ENCODE measurements at regions not wholly inside any gene's neighbourhood (a gene's known extent, or its start where the extent isn't known, plus 50 kb on each side); places are given as distances from the start of the nearest gene placed in this dataset.

- Histone ChIP-seq H3K4me1 (ENCODE audit: control insufficient read depth, insufficient read depth, low read length) (no peaks in the 10 kb centered on the region), H3K27me3 (ENCODE audit: control insufficient read depth, insufficient read depth) (no peaks in the 10 kb centered on the region), H3K4me3 (ENCODE audit: low read length) (no peak overlapping the region), H3K9me3 (ENCODE audit: control insufficient read depth, low read length) (no peaks in the 10 kb centered on the region), H3K27ac (ENCODE audit: low read length) (no peak overlapping the region)
- DNase-seq (no peak), ATAC-seq (no peak)
- intact Hi-C loops (cut with DNase I): no loop called here
- 27% methylated on average over 7 of the region's 7 CpGs for WGBS
Measured at GRCh38 chr14:87430214-87430613, 562.8 kb downstream of the GALC start.

- intact Hi-C loops (cut with DNase I): no loop called here
- WGBS: 89% methylated on average over 2 of the region's 2 CpGs
- Histone ChIP-seq H3K4me3 (ENCODE audit: low read length) (no peak overlapping the region), H3K4me1 (ENCODE audit: control insufficient read depth, insufficient read depth, low read length) (no peaks in the 10 kb centered on the region), H3K27ac (ENCODE audit: low read length) (no peak overlapping the region), H3K9me3 (ENCODE audit: control insufficient read depth, low read length) (no peaks in the 10 kb centered on the region), H3K27me3 (ENCODE audit: control insufficient read depth, insufficient read depth) (no peaks in the 10 kb centered on the region)
- DNase-seq (no peak), ATAC-seq (no peak)
Measured at GRCh38 chr14:87419925-87420324, 573.1 kb downstream of the GALC start.

- 57% methylated on average over 3 of the region's 3 CpGs for WGBS
- Histone ChIP-seq H3K9me3 (ENCODE audit: control insufficient read depth, low read length) (no peaks in the 10 kb centered on the region), H3K4me3 (ENCODE audit: low read length) (no peak overlapping the region), H3K27me3 (ENCODE audit: control insufficient read depth, insufficient read depth) (no peaks in the 10 kb centered on the region), H3K27ac (ENCODE audit: low read length) (no peak overlapping the region), H3K4me1 (ENCODE audit: control insufficient read depth, insufficient read depth, low read length) (no peaks in the 10 kb centered on the region)
- intact Hi-C loops (cut with DNase I): no loop called here
- no peak for ATAC-seq
- DNase-seq: peak in 1 of 3 donors; percentile 18
Measured at GRCh38 chr14:87411370-87411769, 581.6 kb downstream of the GALC start.

DNA sequence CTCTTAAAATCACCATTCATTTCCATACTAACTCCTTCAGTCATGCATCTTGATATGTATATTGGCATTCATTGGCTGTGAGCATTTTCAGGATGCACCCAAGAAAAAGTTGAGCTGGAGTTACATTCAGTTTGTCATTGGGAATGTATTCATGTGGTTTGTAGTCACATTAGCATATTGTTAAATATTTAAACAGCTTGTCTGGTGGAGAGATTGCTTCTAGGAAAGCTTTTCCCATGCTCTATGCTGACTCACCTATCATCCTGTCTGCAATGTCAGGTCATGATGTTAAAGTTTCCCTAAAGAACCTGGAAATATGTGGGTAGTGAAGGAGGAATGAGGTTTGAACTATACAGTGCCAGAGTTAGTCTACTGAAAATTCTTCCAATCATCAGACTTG lies 583.6 kb downstream of the GALC start:
- Histone ChIP-seq H3K9me3 (ENCODE audit: control insufficient read depth, low read length) (no peaks in the 10 kb centered on the region), H3K4me3 (ENCODE audit: low read length) (no peak overlapping the region), H3K27me3 (ENCODE audit: control insufficient read depth, insufficient read depth) (no peaks in the 10 kb centered on the region), H3K27ac (ENCODE audit: low read length) (no peak overlapping the region), H3K4me1 (ENCODE audit: control insufficient read depth, insufficient read depth, low read length) (no peaks in the 10 kb centered on the region)
- intact Hi-C loops (cut with DNase I): no loop called here
- DNase-seq (no peak), ATAC-seq (no peak)

DNA sequence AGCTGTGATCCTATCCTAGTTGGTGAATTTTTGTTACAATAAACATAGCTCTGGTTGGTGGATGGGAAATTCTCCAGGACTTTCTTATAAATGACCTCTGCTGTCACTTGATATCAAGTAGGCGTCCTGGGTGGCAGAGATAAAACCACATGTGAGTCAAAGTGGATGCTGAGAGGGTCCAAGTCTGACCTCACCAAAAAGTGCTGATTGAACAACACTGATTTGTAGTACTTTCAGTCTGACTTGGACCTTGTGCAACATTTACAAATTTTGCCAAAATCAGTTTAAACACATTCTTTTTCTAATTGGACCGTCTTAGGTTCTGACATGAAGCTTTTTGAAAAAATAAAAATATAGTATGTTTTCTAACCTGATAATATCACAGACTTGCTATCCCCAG lies 585.6 kb downstream of the GALC start:
- WGBS: 31% methylated on average over 2 of the region's 2 CpGs
- intact Hi-C loops (cut with DNase I): no loop called here
- Histone ChIP-seq H3K4me3 (ENCODE audit: low read length) (no peak overlapping the region), H3K27ac (ENCODE audit: low read length) (no peak overlapping the region), H3K9me3 (ENCODE audit: control insufficient read depth, low read length) (no peaks in the 10 kb centered on the region), H3K4me1 (ENCODE audit: control insufficient read depth, insufficient read depth, low read length) (no peaks in the 10 kb centered on the region), H3K27me3 (ENCODE audit: control insufficient read depth, insufficient read depth) (no peaks in the 10 kb centered on the region)
- ATAC-seq: peak in 1 of 2 donors; percentile 64
- DNase-seq: no peak

- no peak for ATAC-seq
Measured at GRCh38 chr14:87405563-87405962, 587.4 kb downstream of the GALC start.

GRCh38 chr14:87397499-87397898 lies 595.5 kb downstream of the GALC start:
- H3K4me3 ChIP-seq (ENCODE audit: low read length): no peak overlapping the region
- intact Hi-C loops (cut with DNase I): no loop called here
- H3K9me3 ChIP-seq (ENCODE audit: control insufficient read depth, low read length): no peaks in the 10 kb centered on the region
- DNase-seq (no peak), ATAC-seq (no peak)
- no peaks in the 10 kb centered on the region for H3K27me3 ChIP-seq (ENCODE audit: control insufficient read depth, insufficient read depth)
- 69% methylated on average over 4 of the region's 4 CpGs for WGBS
- H3K27ac ChIP-seq (ENCODE audit: low read length): no peak overlapping the region
- no peaks in the 10 kb centered on the region for H3K4me1 ChIP-seq (ENCODE audit: control insufficient read depth, insufficient read depth, low read length)

More at GRCh38 chr14:87405563-87405962, 587.4 kb downstream of the GALC start:
- 28% methylated on average over 3 of the region's 3 CpGs for WGBS
- Histone ChIP-seq H3K4me1 (ENCODE audit: control insufficient read depth, insufficient read depth, low read length) (no peaks in the 10 kb centered on the region), H3K27ac (ENCODE audit: low read length) (no peak overlapping the region), H3K9me3 (ENCODE audit: control insufficient read depth, low read length) (no peaks in the 10 kb centered on the region), H3K4me3 (ENCODE audit: low read length) (no peak overlapping the region), H3K27me3 (ENCODE audit: control insufficient read depth, insufficient read depth) (no peaks in the 10 kb centered on the region)
- no peak for DNase-seq
- intact Hi-C loops (cut with DNase I): no loop called here

GRCh38 chr14:87391066-87391465 lies 601.9 kb downstream of the GALC start:
- intact Hi-C loops (cut with DNase I): no loop called here
- H3K27ac ChIP-seq (ENCODE audit: low read length): no peak overlapping the region
- WGBS: 85% methylated on average over 5 of the region's 5 CpGs
- H3K9me3 ChIP-seq (ENCODE audit: control insufficient read depth, low read length): no peaks in the 10 kb centered on the region
- no peaks in the 10 kb centered on the region for H3K4me1 ChIP-seq (ENCODE audit: control insufficient read depth, insufficient read depth, low read length)
- H3K27me3 ChIP-seq (ENCODE audit: control insufficient read depth, insufficient read depth): no peaks in the 10 kb centered on the region
- DNase-seq (no peak), ATAC-seq (no peak)
- H3K4me3 ChIP-seq (ENCODE audit: low read length): no peak overlapping the region

DNA sequence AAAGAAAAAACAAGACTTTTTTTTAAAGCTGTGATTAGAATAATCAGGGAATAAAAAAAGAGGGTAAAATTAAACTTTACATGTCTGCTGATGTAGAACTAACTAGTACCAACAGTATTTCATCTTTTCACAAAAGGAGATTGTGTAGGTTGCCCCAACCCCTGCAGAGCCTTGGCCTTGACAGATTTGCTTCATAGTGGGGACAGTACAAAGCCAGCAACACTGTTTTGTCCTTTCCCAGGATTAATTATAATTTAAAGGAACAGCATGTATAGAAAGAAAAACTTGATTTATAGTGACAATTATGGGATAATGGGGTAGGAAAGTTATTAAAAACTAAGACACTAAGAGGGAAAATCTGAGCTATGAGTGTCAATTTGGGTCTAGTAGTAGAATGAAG lies 604.0 kb downstream of the GALC start:
- H3K4me1 ChIP-seq (ENCODE audit: control insufficient read depth, insufficient read depth, low read length): no peaks in the 10 kb centered on the region
- ATAC-seq (no peak), DNase-seq (no peak)
- no peaks in the 10 kb centered on the region for H3K9me3 ChIP-seq (ENCODE audit: control insufficient read depth, low read length)
- no peak overlapping the region for H3K27ac ChIP-seq (ENCODE audit: low read length)
- intact Hi-C loops (cut with DNase I): no loop called here
- no peaks in the 10 kb centered on the region for H3K27me3 ChIP-seq (ENCODE audit: control insufficient read depth, insufficient read depth)
- H3K4me3 ChIP-seq (ENCODE audit: low read length): no peak overlapping the region

GRCh38 chr14:87387806-87388205 lies 605.2 kb downstream of the GALC start:
- DNase-seq (peak in 2 of 3 donors; percentile 14 to 44), ATAC-seq (no peak)
- Histone ChIP-seq H3K4me1 (ENCODE audit: control insufficient read depth, insufficient read depth, low read length) (no peaks in the 10 kb centered on the region), H3K27ac (ENCODE audit: low read length) (no peak overlapping the region), H3K9me3 (ENCODE audit: control insufficient read depth, low read length) (no peaks in the 10 kb centered on the region), H3K4me3 (ENCODE audit: low read length) (no peak overlapping the region), H3K27me3 (ENCODE audit: control insufficient read depth, insufficient read depth) (no peaks in the 10 kb centered on the region)
- intact Hi-C loops (cut with DNase I): no loop called here
- 91% methylated on average over 6 of the region's 6 CpGs for WGBS

GRCh38 chr14:87386524-87386923 lies 606.5 kb downstream of the GALC start:
- no peaks in the 10 kb centered on the region for H3K27me3 ChIP-seq (ENCODE audit: control insufficient read depth, insufficient read depth)
- ATAC-seq (no peak), DNase-seq (no peak)
- H3K27ac ChIP-seq (ENCODE audit: low read length): no peak overlapping the region
- intact Hi-C loops (cut with DNase I): no loop called here
- no peaks in the 10 kb centered on the region for H3K9me3 ChIP-seq (ENCODE audit: control insufficient read depth, low read length)
- H3K4me3 ChIP-seq (ENCODE audit: low read length): no peak overlapping the region
- H3K4me1 ChIP-seq (ENCODE audit: control insufficient read depth, insufficient read depth, low read length): no peaks in the 10 kb centered on the region

- DNase-seq (no peak), ATAC-seq (no peak)
- WGBS: 71% methylated on average over 2 of the region's 2 CpGs
- no peak overlapping the region for H3K4me3 ChIP-seq (ENCODE audit: low read length)
- intact Hi-C loops (cut with DNase I): no loop called here
- no peak overlapping the region for H3K27ac ChIP-seq (ENCODE audit: low read length)
- H3K27me3 ChIP-seq (ENCODE audit: control insufficient read depth, insufficient read depth): no peaks in the 10 kb centered on the region
- H3K9me3 ChIP-seq (ENCODE audit: control insufficient read depth, low read length): no peaks in the 10 kb centered on the region
- no peaks in the 10 kb centered on the region for H3K4me1 ChIP-seq (ENCODE audit: control insufficient read depth, insufficient read depth, low read length)
Measured at GRCh38 chr14:87380054-87380453, 612.9 kb downstream of the GALC start.
